ENCODE measurements at regions not wholly inside any gene's neighbourhood (a gene's known extent, or its start where the extent isn't known, plus 50 kb on each side); places are given as distances from the start of the nearest gene placed in this dataset.
"Not testable (repeated sequence)": the region's sequence is repeated elsewhere in the genome, so short reads cannot be mapped to it uniquely, and the experiment has no call there.

- Mint-ChIP-seq H3K27me3 (no peaks in the 10 kb centered on the region), H3K4me3 (no peak overlapping the region), H3K4me1 (peaks cover 0 to 2% of the 10 kb centered on the region in 2 donors), H3K27ac (no peak overlapping the region), H3K9me3 (no peaks in the 10 kb centered on the region), H3K36me3 (no peaks in the 10 kb centered on the region)
- no peak for ATAC-seq (replicated peaks)
- DNase-seq = no peak
Observed at GRCh38 chr3:5768281-5768945, 580.9 kb downstream of the EDEM1 start.

- Mint-ChIP-seq H3K9me3 (no peaks in the 10 kb centered on the region), H3K27me3 (no peaks in the 10 kb centered on the region)
- ATAC-seq (replicated peaks) = no peak
Observed at GRCh38 chr3:5769825-5770224, 582.3 kb downstream of the EDEM1 start.

GRCh38 chr3:5774337-5774736, 586.8 kb downstream of the EDEM1 start:
- DNase-seq (no peak), ATAC-seq (replicated peaks) (no peak)
- no peaks in the 10 kb centered on the region for H3K27me3 Mint-ChIP-seq
- peaks cover 0 to 2% of the 10 kb centered on the region in 2 donors for H3K9me3 Mint-ChIP-seq
- H3K4me1 Mint-ChIP-seq = no peaks in the 10 kb centered on the region
- H3K4me3 Mint-ChIP-seq = no peak overlapping the region
- H3K27ac Mint-ChIP-seq = no peak overlapping the region
- no peaks in the 10 kb centered on the region for H3K36me3 Mint-ChIP-seq

More at GRCh38 chr3:5769825-5770224, 582.3 kb downstream of the EDEM1 start:
- no peak overlapping the region for H3K27ac Mint-ChIP-seq
- no peaks in the 10 kb centered on the region for H3K36me3 Mint-ChIP-seq
- no peak overlapping the region for H3K4me3 Mint-ChIP-seq
- DNase-seq = no peak
- H3K4me1 Mint-ChIP-seq = peaks cover 0 to 2% of the 10 kb centered on the region in 2 donors

GRCh38 chr3:5775100-5775499, 587.6 kb downstream of the EDEM1 start:
- not testable (repeated sequence) for H3K9me3 Mint-ChIP-seq; H3K4me1 Mint-ChIP-seq; H3K4me3 Mint-ChIP-seq; H3K27ac Mint-ChIP-seq; ATAC-seq (replicated peaks); DNase-seq; H3K36me3 Mint-ChIP-seq; H3K27me3 Mint-ChIP-seq

GRCh38 chr3:5784690-5785089, 597.2 kb downstream of the EDEM1 start:
- no peaks in the 10 kb centered on the region for H3K36me3 Mint-ChIP-seq
- H3K4me1 Mint-ChIP-seq = no peaks in the 10 kb centered on the region
- H3K9me3 Mint-ChIP-seq = peaks cover 0 to 2% of the 10 kb centered on the region in 2 donors
- no peak overlapping the region for H3K4me3 Mint-ChIP-seq
- no peak for DNase-seq
- no peak overlapping the region for H3K27ac Mint-ChIP-seq
- no peak for ATAC-seq (replicated peaks)
- no peaks in the 10 kb centered on the region for H3K27me3 Mint-ChIP-seq

- Mint-ChIP-seq H3K27me3 (no peaks in the 10 kb centered on the region), H3K4me3 (no peak overlapping the region), H3K4me1 (no peaks in the 10 kb centered on the region), H3K9me3 (peaks cover 0 to 2% of the 10 kb centered on the region in 2 donors), H3K27ac (no peak overlapping the region), H3K36me3 (no peaks in the 10 kb centered on the region)
- ATAC-seq (replicated peaks) (no peak), DNase-seq (no peak)
Observed at GRCh38 chr3:5787861-5788488, 600.5 kb downstream of the EDEM1 start.

GRCh38 chr3:5788496-5788895, 601.0 kb downstream of the EDEM1 start:
- H3K9me3 Mint-ChIP-seq = no peaks in the 10 kb centered on the region
- no peaks in the 10 kb centered on the region for H3K36me3 Mint-ChIP-seq
- no peak overlapping the region for H3K27ac Mint-ChIP-seq
- DNase-seq (no peak), ATAC-seq (replicated peaks) (no peak)
- H3K4me3 Mint-ChIP-seq = no peak overlapping the region
- H3K27me3 Mint-ChIP-seq = no peaks in the 10 kb centered on the region
- H3K4me1 Mint-ChIP-seq = no peaks in the 10 kb centered on the region

GRCh38 chr3:5791558-5791957, 604.1 kb downstream of the EDEM1 start:
- ATAC-seq (replicated peaks) (no peak), DNase-seq (no peak)
- H3K4me3 Mint-ChIP-seq = no peak overlapping the region

GRCh38 chr3:5796541-5796940, 609.0 kb downstream of the EDEM1 start:
- DNase-seq (no peak), ATAC-seq (replicated peaks) (no peak)
- Mint-ChIP-seq H3K4me3 (no peak overlapping the region), H3K9me3 (no peaks in the 10 kb centered on the region), H3K27ac (no peak overlapping the region), H3K4me1 (no peaks in the 10 kb centered on the region), H3K27me3 (no peaks in the 10 kb centered on the region), H3K36me3 (no peaks in the 10 kb centered on the region)

More at GRCh38 chr3:5791558-5791957, 604.1 kb downstream of the EDEM1 start:
- H3K27ac Mint-ChIP-seq = no peak overlapping the region
- H3K4me1 Mint-ChIP-seq = no peaks in the 10 kb centered on the region
- no peaks in the 10 kb centered on the region for H3K9me3 Mint-ChIP-seq
- no peaks in the 10 kb centered on the region for H3K36me3 Mint-ChIP-seq
- no peaks in the 10 kb centered on the region for H3K27me3 Mint-ChIP-seq

- no peaks in the 10 kb centered on the region for H3K4me1 Mint-ChIP-seq
- DNase-seq = no peak
- H3K27ac Mint-ChIP-seq = no peak overlapping the region
- H3K36me3 Mint-ChIP-seq = no peaks in the 10 kb centered on the region
- H3K9me3 Mint-ChIP-seq = peaks cover 0 to 3% of the 10 kb centered on the region in 2 donors
- ATAC-seq (replicated peaks) = no peak
- no peak overlapping the region for H3K4me3 Mint-ChIP-seq
- no peaks in the 10 kb centered on the region for H3K27me3 Mint-ChIP-seq
Observed at GRCh38 chr3:5798809-5799208, 611.3 kb downstream of the EDEM1 start.

GRCh38 chr3:5799398-5799797, 611.9 kb downstream of the EDEM1 start:
- DNase-seq = no peak
- H3K27me3 Mint-ChIP-seq = no peaks in the 10 kb centered on the region
- H3K9me3 Mint-ChIP-seq = peaks cover 0 to 3% of the 10 kb centered on the region in 2 donors
- no peaks in the 10 kb centered on the region for H3K4me1 Mint-ChIP-seq
- ATAC-seq (replicated peaks) = no peak
- H3K27ac Mint-ChIP-seq = no peak overlapping the region
- no peaks in the 10 kb centered on the region for H3K36me3 Mint-ChIP-seq
- no peak overlapping the region for H3K4me3 Mint-ChIP-seq

- Mint-ChIP-seq H3K27ac (no peak overlapping the region), H3K9me3 (peaks cover 0 to 3% of the 10 kb centered on the region in 2 donors), H3K4me1 (no peaks in the 10 kb centered on the region), H3K4me3 (no peak overlapping the region), H3K36me3 (no peaks in the 10 kb centered on the region), H3K27me3 (no peaks in the 10 kb centered on the region)
- ATAC-seq (replicated peaks) = no peak
- no peak for DNase-seq
Observed at GRCh38 chr3:5800965-5801364, 613.5 kb downstream of the EDEM1 start.

- no peak for DNase-seq
- Mint-ChIP-seq H3K9me3 (peaks cover 0 to 3% of the 10 kb centered on the region in 2 donors), H3K36me3 (no peaks in the 10 kb centered on the region), H3K27ac (no peak overlapping the region), H3K27me3 (no peaks in the 10 kb centered on the region), H3K4me1 (no peaks in the 10 kb centered on the region), H3K4me3 (no peak overlapping the region)
- ATAC-seq (replicated peaks) = no peak
Observed at GRCh38 chr3:5806192-5806591, 618.7 kb downstream of the EDEM1 start.

GRCh38 chr3:5809586-5810246, 622.2 kb downstream of the EDEM1 start:
- Mint-ChIP-seq H3K4me3 (no peak overlapping the region), H3K27me3 (no peaks in the 10 kb centered on the region), H3K36me3 (no peaks in the 10 kb centered on the region), H3K4me1 (no peaks in the 10 kb centered on the region), H3K27ac (no peak overlapping the region), H3K9me3 (no peaks in the 10 kb centered on the region)
- DNase-seq (no peak), ATAC-seq (replicated peaks) (no peak)

GRCh38 chr3:5811016-5811415, 623.5 kb downstream of the EDEM1 start:
- Mint-ChIP-seq H3K27ac (no peak overlapping the region), H3K4me3 (no peak overlapping the region), H3K4me1 (no peaks in the 10 kb centered on the region), H3K36me3 (no peaks in the 10 kb centered on the region), H3K9me3 (no peaks in the 10 kb centered on the region), H3K27me3 (no peaks in the 10 kb centered on the region)
- ATAC-seq (replicated peaks) (no peak), DNase-seq (no peak)

All from stimulated activated naive B cell treated with anti-CD40 and anti-IgM and Interleukin-4, amounts not matched to agents 10 μg/mL and 1 μg/mL and 100 μg/mL, for 72 hours (primary cell).